HFFc6 (cell line): ENCODE measurements at regions not wholly inside any gene's neighbourhood (a gene's known extent, or its start where the extent isn't known, plus 50 kb on each side); places are given as distances from the start of the nearest gene placed in this dataset.

Source experiments
- DNase-seq: peaks from one replicate; pipeline ENCODE4 v3.0.0-alpha.2; 2018
- H3K27ac Mint-ChIP-seq: 2 replicates; pipeline ENCODE4 v1.8.0; 2020; ENCODE audit warnings: mild to moderate bottlenecking, mixed read lengths
- H3K27me3 Mint-ChIP-seq: 2 replicates; pipeline ENCODE4 v1.8.0; 2021; ENCODE audit warnings: mild to moderate bottlenecking, moderate library complexity, mixed read lengths; ENCODE audit not compliant: insufficient read depth
- H3K36me3 Mint-ChIP-seq: 2 replicates; pipeline ENCODE4 v1.8.0; 2021; ENCODE audit warnings: low read depth, mixed read lengths
- H3K4me1 Mint-ChIP-seq: 2 replicates; pipeline ENCODE4 v1.8.0; 2020; ENCODE audit warnings: low read depth, mixed read lengths
- H3K4me3 Mint-ChIP-seq: 2 replicates; pipeline ENCODE4 v1.8.0; 2020; ENCODE audit warnings: mild to moderate bottlenecking, moderate library complexity, mixed read lengths
- H3K9me3 Mint-ChIP-seq: 2 replicates; pipeline ENCODE4 v1.8.0; 2020; ENCODE audit warnings: mild to moderate bottlenecking, mixed read lengths
- CTCF ChIP-seq: fragments of 200-600 bp; sonication (generic); IDR thresholded peaks from 2 replicates; pipeline ENCODE4 v1.5.0; 2021; ENCODE audit warnings: antibody characterized with exemption, mild to moderate bottlenecking

DNA sequence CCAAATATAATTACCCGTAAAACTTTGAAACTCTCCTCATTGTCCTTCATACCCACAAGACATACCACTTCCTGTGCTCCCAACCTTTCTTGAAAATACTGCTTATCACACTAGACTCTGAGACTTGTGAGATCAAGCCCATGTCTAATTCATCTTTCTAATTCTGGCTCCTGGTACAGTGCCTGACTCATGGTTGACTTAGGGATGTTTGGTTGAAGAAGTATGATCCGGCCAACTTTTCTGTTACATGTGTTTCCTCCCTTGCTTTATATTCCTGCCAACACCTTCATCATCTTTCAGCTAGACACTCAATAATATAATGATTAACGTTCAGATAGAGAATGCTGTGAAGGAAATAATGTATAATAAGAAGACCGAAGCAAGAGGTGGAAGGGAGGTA lies 58.2 kb downstream of the MEX3B start:
- Mint-ChIP-seq H3K27ac (no peak overlapping the region), H3K9me3 (peaks cover 5% of the 10 kb centered on the region)

DNA sequence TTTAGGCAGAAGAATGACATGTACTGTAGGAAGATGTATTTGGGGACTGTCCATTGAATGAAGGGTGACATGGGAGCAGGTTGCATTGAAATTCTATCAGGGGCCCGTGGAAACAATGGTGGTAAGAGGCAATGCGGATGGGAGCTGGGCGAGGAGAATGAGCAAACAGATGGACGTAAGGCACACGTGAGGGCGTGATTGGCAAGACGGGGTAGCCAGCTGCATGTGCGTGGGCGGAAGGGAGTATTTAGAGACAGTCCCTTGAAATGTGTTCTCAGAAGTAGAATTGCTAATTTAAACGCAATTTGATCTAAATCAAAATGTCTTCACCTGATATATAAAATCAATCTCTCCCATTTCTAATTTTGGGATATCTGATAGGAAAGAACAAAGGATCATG lies 62.3 kb downstream of the MEX3B start:
- no peak overlapping the region for H3K4me3 Mint-ChIP-seq
- peaks cover under 1% of the 10 kb centered on the region; the same call in 1 of the 2 replicates for H3K9me3 Mint-ChIP-seq
- DNase-seq = no peak
- TF ChIP-seq CTCF = no peak
- H3K36me3 Mint-ChIP-seq = peaks cover under 1% of the 10 kb centered on the region; the same call in 1 of the 2 replicates
- no peak overlapping the region for H3K27ac Mint-ChIP-seq
- H3K4me1 Mint-ChIP-seq = no peaks in the 10 kb centered on the region
- H3K27me3 Mint-ChIP-seq = peaks cover 2% of the 10 kb centered on the region; the same call in 1 of the 2 replicates

More for the DNA sequence above, 58.2 kb downstream of the MEX3B start:
- Mint-ChIP-seq H3K27me3 (peaks cover 2% of the 10 kb centered on the region; the same call in 1 of the 2 replicates), H3K4me1 (no peaks in the 10 kb centered on the region), H3K36me3 (no peaks in the 10 kb centered on the region), H3K4me3 (no peak overlapping the region)
- TF ChIP-seq CTCF = no peak
- DNase-seq = no peak

- H3K27me3 Mint-ChIP-seq = peaks cover 2% of the 10 kb centered on the region; the same call in 1 of the 2 replicates
- no peak overlapping the region for H3K4me3 Mint-ChIP-seq
- H3K9me3 Mint-ChIP-seq = peaks cover 8% of the 10 kb centered on the region
- no peak for TF ChIP-seq CTCF
- DNase-seq = no peak
- no peak overlapping the region for H3K27ac Mint-ChIP-seq
- H3K4me1 Mint-ChIP-seq = no peaks in the 10 kb centered on the region
- peaks cover 7% of the 10 kb centered on the region; the same call in 1 of the 2 replicates for H3K36me3 Mint-ChIP-seq
These were observed 63.0 kb downstream of the MEX3B start for GRCh38 chr15:81982808-81983207.

DNA sequence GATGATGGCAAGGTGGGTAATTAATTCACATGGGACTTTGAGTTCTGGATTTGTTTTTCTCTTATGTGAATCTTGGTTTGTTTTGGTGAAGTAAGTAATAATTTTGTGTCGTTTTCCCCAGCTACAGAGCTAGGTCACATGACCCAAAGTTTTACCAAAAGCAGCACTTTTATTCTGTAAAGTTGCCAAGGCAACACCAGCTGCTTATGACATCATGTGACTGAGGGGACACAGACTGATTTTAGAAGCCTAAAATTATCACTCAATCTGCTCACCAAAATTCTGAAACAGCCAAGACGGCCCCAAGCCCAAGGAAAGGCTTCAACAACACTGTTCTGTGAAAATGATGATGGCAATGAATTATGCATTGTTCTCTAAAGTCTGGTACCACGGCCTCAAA lies 63.9 kb downstream of the MEX3B start:
- no peak overlapping the region for H3K27ac Mint-ChIP-seq
- peaks cover 2% of the 10 kb centered on the region; the same call in 1 of the 2 replicates for H3K27me3 Mint-ChIP-seq
- peaks cover 17% of the 10 kb centered on the region for H3K9me3 Mint-ChIP-seq
- TF ChIP-seq CTCF = no peak
- no peak for DNase-seq
- H3K4me3 Mint-ChIP-seq = no peak overlapping the region
- H3K4me1 Mint-ChIP-seq = no peaks in the 10 kb centered on the region
- H3K36me3 Mint-ChIP-seq = peaks cover 10% of the 10 kb centered on the region; the same call in 1 of the 2 replicates

- Mint-ChIP-seq H3K36me3 (peaks cover 10% of the 10 kb centered on the region; the same call in 1 of the 2 replicates), H3K27me3 (no peaks in the 10 kb centered on the region), H3K4me1 (no peaks in the 10 kb centered on the region), H3K4me3 (no peak overlapping the region), H3K27ac (no peak overlapping the region), H3K9me3 (peaks cover 18% of the 10 kb centered on the region)
- no peak for TF ChIP-seq CTCF
- no peak for DNase-seq
These were observed 68.4 kb downstream of the MEX3B start for GRCh38 chr15:81977464-81977863.

- Mint-ChIP-seq H3K4me1 (no peaks in the 10 kb centered on the region), H3K36me3 (no peaks in the 10 kb centered on the region), H3K27me3 (no peaks in the 10 kb centered on the region), H3K27ac (no peak overlapping the region), H3K9me3 (peaks cover 5% of the 10 kb centered on the region; the same call in 1 of the 2 replicates), H3K4me3 (no peak overlapping the region)
- no peak for TF ChIP-seq CTCF
- DNase-seq = no peak
These were observed 77.1 kb downstream of the MEX3B start for GRCh38 chr15:81968691-81969090.
